Keratinocyte (primary cell): ENCODE measurements at regions not wholly inside any gene's neighbourhood (a gene's known extent, or its start where the extent isn't known, plus 50 kb on each side); places are given as distances from the start of the nearest gene placed in this dataset.

Experiments
- DNase-seq: peaks from one replicate; pipeline ENCODE4 v3.0.0-alpha.2; 2011; ENCODE audit warnings: low read depth, missing footprints, low spot score
- FAIRE-seq: peaks from 2 replicates; lab custom pipeline; 2011; peaks lifted over from hg19 to GRCh38; lab: Jason Lieb, UNC
- H2AFZ ChIP-seq: 2 replicates; pipeline ENCODE4 v1.6.0; 2012; ENCODE audit warnings: low read length, control low read depth, inconsistent platforms; ENCODE audit not compliant: control insufficient read depth
- H3K27ac ChIP-seq: 2 replicates; pipeline ENCODE4 v1.5.1; 2011; ENCODE audit warnings: low read length; ENCODE audit not compliant: control insufficient read depth, insufficient read depth
- H3K27me3 ChIP-seq: 3 replicates; pipeline ENCODE4 v1.6.0; 2011; ENCODE audit warnings: low read length; ENCODE audit not compliant: control insufficient read depth, insufficient read depth; ENCODE audit errors: extremely low read depth
- H3K36me3 ChIP-seq, 2 experiments: 2 replicates in 1 of 2; 3 replicates in 1 of 2; pipeline ENCODE4 v1.5.1; 2011; ENCODE audit warnings: low read length in 2 of 2, mild to moderate bottlenecking in 1 of 2; ENCODE audit not compliant: control insufficient read depth in 2 of 2, insufficient read depth in 2 of 2; ENCODE audit errors: extremely low read depth in 1 of 2
- H3K4me1 ChIP-seq: 3 replicates; pipeline ENCODE4 v1.5.1; 2011; ENCODE audit warnings: low read length; ENCODE audit not compliant: control insufficient read depth, insufficient read depth; ENCODE audit errors: extremely low read depth
- H3K4me2 ChIP-seq: 3 replicates; pipeline ENCODE4 v1.6.0; 2011; ENCODE audit warnings: low read depth, low read length; ENCODE audit not compliant: control insufficient read depth, insufficient read depth; ENCODE audit errors: extremely low read depth
- H3K4me3 ChIP-seq, 3 experiments: fragments of 200-600 bp in 1 of 3; sonication (generic) in 1 of 3; 2 replicates in 2 of 3; 3 replicates in 1 of 3; pipeline ENCODE4 v1.5.1; 2011 to 2016; ENCODE audit warnings: low read length in 3 of 3, mild to moderate bottlenecking in 3 of 3, control low read depth in 2 of 3, inconsistent platforms in 1 of 3, low read depth in 1 of 3, mixed read lengths in 1 of 3, mixed run types in 1 of 3, moderate library complexity in 1 of 3; ENCODE audit not compliant: control insufficient read depth in 2 of 3, insufficient read depth in 2 of 3; ENCODE audit errors: extremely low read depth in 1 of 3
- H3K79me2 ChIP-seq: 2 replicates; pipeline ENCODE4 v1.6.0; 2012; ENCODE audit warnings: low read length; ENCODE audit not compliant: control insufficient read depth, insufficient read depth
- H3K9ac ChIP-seq: 3 replicates; pipeline ENCODE4 v1.6.0; 2011; ENCODE audit warnings: low read length; ENCODE audit not compliant: control insufficient read depth, insufficient read depth; ENCODE audit errors: extremely low read depth
- H3K9me1 ChIP-seq: 3 replicates; pipeline ENCODE4 v1.6.0; 2011; ENCODE audit warnings: low read length; ENCODE audit not compliant: control insufficient read depth, insufficient read depth; ENCODE audit errors: extremely low read depth
- H3K9me3 ChIP-seq: 2 replicates; pipeline ENCODE4 v1.5.1; 2012; ENCODE audit warnings: low read depth, low read length; ENCODE audit not compliant: control insufficient read depth
- H4K20me1 ChIP-seq: 3 replicates; pipeline ENCODE4 v1.6.0; 2011; ENCODE audit warnings: low read length; ENCODE audit not compliant: control insufficient read depth, insufficient read depth; ENCODE audit errors: extremely low read depth
- EZH2 ChIP-seq: IDR thresholded peaks from one replicate; pipeline ENCODE4 v1.6.1; 2012; ENCODE audit warnings: inconsistent platforms, mild to moderate bottlenecking, low read length, moderate library complexity
- dilution Hi-C: fragments of 300-500 bp; cut with MboI; formaldehyde crosslinking; loops from one replicate; pipeline ENCODE4 v1.7.0; 2020; ENCODE audit warnings: low sequenced_read_pairs; ENCODE audit not compliant: extremely low pct_ligation_motif_present
- TF ChIP-seq, protein P1 (sequence below), 3 experiments: IDR thresholded peaks in 1 of 3; conservative IDR thresholded peaks in 1 of 3; optimal IDR thresholded peaks in 1 of 3; 2 replicates in 2 of 3; 3 replicates in 1 of 3; pipeline versions ENCODE3 to v1.5.1; 2011; ENCODE audit warnings: low read length in 3 of 3, mild to moderate bottlenecking in 3 of 3, moderate library complexity in 2 of 3, control low read depth in 1 of 3, inconsistent platforms in 1 of 3; ENCODE audit not compliant: insufficient read depth in 2 of 3; ENCODE audit errors: extremely low read depth in 1 of 3

- dilution Hi-C loops, result no loop called here
- H3K9ac ChIP-seq, result no peak overlapping the region
Measured at GRCh38 chr13:81563091-81563490, 1222.2 kb upstream of the SPRY2 start.

GRCh38 chr13:81562598-81562997 is 1221.7 kb upstream of the SPRY2 start:
- Histone ChIP-seq H3K9ac (no peak overlapping the region), H3K4me1 (no peaks in the 10 kb centered on the region), H3K4me2 (no peak overlapping the region), H3K79me2 (no peaks in the 10 kb centered on the region), H3K36me3 (no peaks in the 10 kb centered on the region), H3K27ac (no peak overlapping the region), H4K20me1 (no peaks in the 10 kb centered on the region), H2AFZ (no peak overlapping the region), H3K4me3 (no peak overlapping the region), H3K27me3 (no peaks in the 10 kb centered on the region), H3K9me1 (no peaks in the 10 kb centered on the region), H3K9me3 (no peaks in the 10 kb centered on the region)
- FAIRE-seq, result no peak
- dilution Hi-C loops, result no loop called here
- TF ChIP-seq, protein P1, sequence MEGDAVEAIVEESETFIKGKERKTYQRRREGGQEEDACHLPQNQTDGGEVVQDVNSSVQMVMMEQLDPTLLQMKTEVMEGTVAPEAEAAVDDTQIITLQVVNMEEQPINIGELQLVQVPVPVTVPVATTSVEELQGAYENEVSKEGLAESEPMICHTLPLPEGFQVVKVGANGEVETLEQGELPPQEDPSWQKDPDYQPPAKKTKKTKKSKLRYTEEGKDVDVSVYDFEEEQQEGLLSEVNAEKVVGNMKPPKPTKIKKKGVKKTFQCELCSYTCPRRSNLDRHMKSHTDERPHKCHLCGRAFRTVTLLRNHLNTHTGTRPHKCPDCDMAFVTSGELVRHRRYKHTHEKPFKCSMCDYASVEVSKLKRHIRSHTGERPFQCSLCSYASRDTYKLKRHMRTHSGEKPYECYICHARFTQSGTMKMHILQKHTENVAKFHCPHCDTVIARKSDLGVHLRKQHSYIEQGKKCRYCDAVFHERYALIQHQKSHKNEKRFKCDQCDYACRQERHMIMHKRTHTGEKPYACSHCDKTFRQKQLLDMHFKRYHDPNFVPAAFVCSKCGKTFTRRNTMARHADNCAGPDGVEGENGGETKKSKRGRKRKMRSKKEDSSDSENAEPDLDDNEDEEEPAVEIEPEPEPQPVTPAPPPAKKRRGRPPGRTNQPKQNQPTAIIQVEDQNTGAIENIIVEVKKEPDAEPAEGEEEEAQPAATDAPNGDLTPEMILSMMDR (optimal IDR thresholded peaks at IDR 0.05 in 1 of 3, IDR thresholded peaks at IDR 0.05 in 1 of 3, conservative IDR thresholded peaks at IDR 0.05 in 1 of 3; ENCODE audit: extremely low read depth in 1 of 3, insufficient read depth in 2 of 3, low read length in 3 of 3), result no peak
- TF ChIP-seq EZH2, result no peak
- DNase-seq, result no peak

More at GRCh38 chr13:81563091-81563490, 1222.2 kb upstream of the SPRY2 start:
- no peak for TF ChIP-seq EZH2
- TF ChIP-seq, protein P1 (optimal IDR thresholded peaks at IDR 0.05 in 1 of 3, IDR thresholded peaks at IDR 0.05 in 1 of 3, conservative IDR thresholded peaks at IDR 0.05 in 1 of 3; ENCODE audit: extremely low read depth in 1 of 3, insufficient read depth in 2 of 3, low read length in 3 of 3), result no peak
- Histone ChIP-seq H2AFZ (no peak overlapping the region), H3K27ac (no peak overlapping the region), H3K4me2 (no peak overlapping the region), H3K9me1 (no peaks in the 10 kb centered on the region), H3K36me3 (no peaks in the 10 kb centered on the region), H3K79me2 (no peaks in the 10 kb centered on the region), H3K4me3 (no peak overlapping the region), H3K27me3 (no peaks in the 10 kb centered on the region), H3K4me1 (no peaks in the 10 kb centered on the region), H4K20me1 (no peaks in the 10 kb centered on the region), H3K9me3 (no peaks in the 10 kb centered on the region)
- DNase-seq, result no peak
- FAIRE-seq, result no peak
